ENCODE measurements at regions not wholly inside any gene's neighbourhood (a gene's known extent, or its start where the extent isn't known, plus 50 kb on each side); places are given as distances from the start of the nearest gene placed in this dataset.

DNA sequence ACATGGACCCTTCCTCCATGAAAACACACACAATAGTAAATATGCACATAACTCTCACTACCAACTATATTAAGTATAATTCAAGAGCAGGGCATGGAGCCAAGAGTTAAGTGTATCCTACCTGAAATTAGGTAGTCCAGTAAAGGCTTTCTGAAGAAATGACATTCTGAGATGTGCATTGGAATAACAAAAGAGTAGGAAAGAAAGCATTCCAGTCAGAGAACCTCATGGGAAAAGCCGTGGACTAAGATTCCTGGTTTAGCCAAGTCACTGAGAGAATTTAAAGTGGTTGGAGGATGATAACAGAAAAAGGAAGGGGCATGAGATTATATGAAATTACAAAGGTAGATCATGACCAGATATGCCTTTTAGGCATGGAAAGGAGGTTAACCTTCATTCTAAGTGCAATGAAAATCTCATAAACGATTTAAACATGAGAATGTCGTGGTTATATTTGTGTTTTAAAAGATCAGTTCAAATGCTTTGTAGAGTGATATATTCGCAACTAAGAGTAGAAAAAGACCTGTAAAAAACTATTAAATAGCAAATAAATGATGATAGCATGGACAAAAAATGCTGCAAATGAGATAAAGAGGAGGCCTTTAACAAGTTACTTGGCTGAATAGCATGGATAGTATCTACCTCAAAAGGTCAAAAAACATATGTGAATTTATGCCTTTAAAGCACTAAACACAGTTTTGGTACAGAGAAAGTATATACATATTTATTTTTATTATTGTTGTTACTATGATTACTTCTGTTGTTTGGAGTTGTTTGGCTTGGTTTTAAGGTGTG, 767.4 kb upstream of the GHITM start:
- TF ChIP-seq, protein P1, sequence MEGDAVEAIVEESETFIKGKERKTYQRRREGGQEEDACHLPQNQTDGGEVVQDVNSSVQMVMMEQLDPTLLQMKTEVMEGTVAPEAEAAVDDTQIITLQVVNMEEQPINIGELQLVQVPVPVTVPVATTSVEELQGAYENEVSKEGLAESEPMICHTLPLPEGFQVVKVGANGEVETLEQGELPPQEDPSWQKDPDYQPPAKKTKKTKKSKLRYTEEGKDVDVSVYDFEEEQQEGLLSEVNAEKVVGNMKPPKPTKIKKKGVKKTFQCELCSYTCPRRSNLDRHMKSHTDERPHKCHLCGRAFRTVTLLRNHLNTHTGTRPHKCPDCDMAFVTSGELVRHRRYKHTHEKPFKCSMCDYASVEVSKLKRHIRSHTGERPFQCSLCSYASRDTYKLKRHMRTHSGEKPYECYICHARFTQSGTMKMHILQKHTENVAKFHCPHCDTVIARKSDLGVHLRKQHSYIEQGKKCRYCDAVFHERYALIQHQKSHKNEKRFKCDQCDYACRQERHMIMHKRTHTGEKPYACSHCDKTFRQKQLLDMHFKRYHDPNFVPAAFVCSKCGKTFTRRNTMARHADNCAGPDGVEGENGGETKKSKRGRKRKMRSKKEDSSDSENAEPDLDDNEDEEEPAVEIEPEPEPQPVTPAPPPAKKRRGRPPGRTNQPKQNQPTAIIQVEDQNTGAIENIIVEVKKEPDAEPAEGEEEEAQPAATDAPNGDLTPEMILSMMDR (IDR thresholded peaks at IDR 0.05), result no peak
- TF ChIP-seq POLR2A (IDR thresholded peaks at IDR 0.05) (no peak), POLR2AphosphoS5 (IDR thresholded peaks at IDR 0.05) (no peak)

Data from prostate gland (tissue), 2 donors.